K562 (cell line): ENCODE measurements at regions not wholly inside any gene's neighbourhood (a gene's known extent, or its start where the extent isn't known, plus 50 kb on each side); places are given as distances from the start of the nearest gene placed in this dataset.

ENCODE experiments used
- ATF3 ChIP-seq, 2 experiments: fragments of 450-650 bp in 1 of 2; sonication (generic) in 1 of 2; formaldehyde crosslinking in 1 of 2; IDR thresholded peaks in 1 of 2; conservative IDR thresholded peaks in 1 of 2; 2 replicates each; pipeline versions ENCODE4 v1.6.1 to v1.8.1; 2016 to 2023; ENCODE audit warnings: mild to moderate bottlenecking in 2 of 2, moderate library complexity in 2 of 2, inconsistent platforms in 1 of 2, missing genetic modification reagents in 1 of 2
- CEBPB ChIP-seq: fragments of 450-650 bp; IDR thresholded peaks from 2 replicates; pipeline ENCODE4 v1.6.1; 2016; ENCODE audit warnings: missing genetic modification characterization, missing compliant biosample characterization
- CHD4 ChIP-seq: fragments of 200-600 bp; sonication (generic); IDR thresholded peaks from 3 replicates; pipeline ENCODE4 v1.6.1; 2012; ENCODE audit warnings: low read depth, mild to moderate bottlenecking, mixed read lengths, low read length, inconsistent platforms; ENCODE audit not compliant: insufficient read depth, insufficient replicate concordance, poor library complexity, severe bottlenecking
- FOXM1 ChIP-seq, 2 experiments: fragments of 450-650 bp in 1 of 2; sonication (generic) in 1 of 2; formaldehyde crosslinking in 1 of 2; IDR thresholded peaks; 2 replicates each; pipeline versions ENCODE4 v1.6.1 to v1.9.0; 2017 to 2022; ENCODE audit warnings: low read depth in 2 of 2, mild to moderate bottlenecking in 2 of 2, missing genetic modification reagents in 1 of 2, moderate library complexity in 1 of 2
- RBM17 ChIP-seq: fragments of 200-400 bp; formaldehyde crosslinking; IDR thresholded peaks from 2 replicates; pipeline ENCODE4 v1.6.1; 2017; ENCODE audit warnings: low read depth, mild to moderate bottlenecking, low read length, borderline replicate concordance
- RNF2 ChIP-seq: sonication (generic); IDR thresholded peaks from 2 replicates; pipeline ENCODE4 v1.6.1; 2016
- SMARCE1 ChIP-seq: fragments of 450-650 bp; IDR thresholded peaks from 2 replicates; pipeline ENCODE4 v1.7.1; 2016; ENCODE audit warnings: mild to moderate bottlenecking
- ZHX1 ChIP-seq: fragments of 150-350 bp; conservative IDR thresholded peaks from 2 replicates; pipeline ENCODE4 v1.6.1; 2014; ENCODE audit warnings: low read length
- ZNF197 ChIP-seq: fragments of 200-800 bp; sonication (Bioruptor generic); IDR thresholded peaks from 2 replicates; pipeline ENCODE4 v1.6.1; 2016; ENCODE audit warnings: low read depth, missing genetic modification characterization, missing compliant biosample characterization
- ZNF407 ChIP-seq: fragments of 450-650 bp; IDR thresholded peaks from 2 replicates; pipeline ENCODE4 v1.6.1; 2016; ENCODE audit warnings: low read depth
- ZNF449 ChIP-seq: fragments of 250-450 bp; sonication (Bioruptor Pico); IDR thresholded peaks from 2 replicates; pipeline ENCODE4 v1.8.0; 2022; ENCODE audit warnings: moderate library complexity, mild to moderate bottlenecking, inconsistent platforms
- ZNF764 ChIP-seq: fragments of 250-450 bp; sonication (Bioruptor Pico); IDR thresholded peaks from 2 replicates; pipeline ENCODE4 v1.4.0; 2020; ENCODE audit warnings: low read depth, mild to moderate bottlenecking, moderate library complexity

GRCh38 chr11:69905611-69906452, 86.6 kb upstream of the FGF3 start (continued):
- peak; percentile 22; the same call in 1 of the 2 replicates for TF ChIP-seq ZNF407
- peak; percentile 63; the same call in 1 of the 2 replicates for TF ChIP-seq ZNF449 (CRISPR knock-in tag)
- TF ChIP-seq CEBPB: peak; percentile 29; the same call in 1 of the 2 replicates
- peak; percentile 89 for TF ChIP-seq SMARCE1
- TF ChIP-seq ZNF764: no peak
- TF ChIP-seq RNF2: peak; percentile 63
- no peak for TF ChIP-seq RBM17
- TF ChIP-seq CHD4: no peak
- TF ChIP-seq FOXM1 (IDR thresholded peaks at IDR 0.05; ENCODE audit: low read depth): peak; percentile 85
- TF ChIP-seq FOXM1 (CRISPR knock-in tag; IDR thresholded peaks at IDR 0.05; ENCODE audit: low read depth): no peak
- TF ChIP-seq ZHX1: no peak
- no peak for TF ChIP-seq ATF3 (IDR thresholded peaks at IDR 0.05)
- no peak for TF ChIP-seq ATF3 (CRISPR knock-in tag; conservative IDR thresholded peaks at IDR 0.05)
- TF ChIP-seq ZNF197 (CRISPR knock-in tag): peak; percentile 47; the same call in 1 of the 2 replicates
